HEK293T (cell line): ENCODE measurements at regions not wholly inside any gene's neighbourhood (a gene's known extent, or its start where the extent isn't known, plus 50 kb on each side); places are given as distances from the start of the nearest gene placed in this dataset.

Experiments
- CTCF ChIA-PET: fragments of 350-600 bp; formaldehyde crosslinking; extraction: SDS; loops from one replicate; lab custom pipeline; 2021; ENCODE audit warnings: antibody characterized with exemption, inconsistent platforms; lab: Yijun Ruan, JAX
- POLR2A ChIA-PET: fragments of 350-600 bp; formaldehyde crosslinking; extraction: SDS; loops from one replicate; lab custom pipeline; 2020; ENCODE audit warnings: antibody characterized with exemption, inconsistent platforms; lab: Yijun Ruan, JAX
- DNase-seq: peaks from one replicate; pipeline ENCODE4 v3.0.0; 2012; ENCODE audit warnings: mixed read lengths; ENCODE audit errors: extremely low spot score
- ARNT ChIP-seq: fragments of 450-650 bp; IDR thresholded peaks from 2 replicates; pipeline ENCODE4 v1.6.1; 2017; ENCODE audit warnings: mild to moderate bottlenecking
- BHLHE40 ChIP-seq: fragments of 450-650 bp; IDR thresholded peaks from 2 replicates; pipeline ENCODE4 v1.6.1; 2016; ENCODE audit warnings: mild to moderate bottlenecking, moderate library complexity, borderline replicate concordance
- CTBP1 ChIP-seq: fragments of 450-650 bp; IDR thresholded peaks from 2 replicates; pipeline ENCODE4 v1.6.1; 2016; ENCODE audit warnings: borderline replicate concordance
- ELF4 ChIP-seq: fragments of 450-650 bp; IDR thresholded peaks from 2 replicates; pipeline ENCODE4 v1.6.1; 2017; ENCODE audit warnings: antibody characterized with exemption
- FOXA1 ChIP-seq: fragments of 450-650 bp; IDR thresholded peaks from 2 replicates; pipeline ENCODE4 v1.6.1; 2016; ENCODE audit warnings: mild to moderate bottlenecking
- FOXK2 ChIP-seq: fragments of 450-650 bp; IDR thresholded peaks from 2 replicates; pipeline ENCODE4 v1.6.1; 2016; ENCODE audit warnings: mild to moderate bottlenecking
- FOXM1 ChIP-seq: fragments of 450-650 bp; IDR thresholded peaks from 2 replicates; pipeline ENCODE4 v1.6.1; 2017; ENCODE audit warnings: mild to moderate bottlenecking, borderline replicate concordance
- HDGF ChIP-seq: fragments of 450-650 bp; IDR thresholded peaks from 2 replicates; pipeline ENCODE4 v1.6.1; 2017; ENCODE audit warnings: antibody characterized with exemption, borderline replicate concordance
- L3MBTL2 ChIP-seq: fragments of 450-650 bp; conservative IDR thresholded peaks from 2 replicates; pipeline ENCODE4 v1.6.1; 2016; ENCODE audit warnings: mild to moderate bottlenecking
- LEF1 ChIP-seq: fragments of 450-650 bp; IDR thresholded peaks from 2 replicates; pipeline ENCODE4 v1.6.1; 2017; ENCODE audit warnings: mild to moderate bottlenecking, borderline replicate concordance
- NFRKB ChIP-seq: fragments of 450-650 bp; IDR thresholded peaks from 2 replicates; pipeline ENCODE4 v1.6.1; 2016; ENCODE audit warnings: mild to moderate bottlenecking, moderate library complexity
- SP1 ChIP-seq: fragments of 450-650 bp; IDR thresholded peaks from 2 replicates; pipeline ENCODE4 v1.6.1; 2017
- SUZ12 ChIP-seq: fragments of 450-650 bp; IDR thresholded peaks from 2 replicates; pipeline ENCODE4 v1.6.1; 2016; ENCODE audit warnings: mild to moderate bottlenecking
- TARDBP ChIP-seq: fragments of 450-650 bp; IDR thresholded peaks from 2 replicates; pipeline ENCODE4 v1.6.1; 2016
- ZNF384 ChIP-seq: fragments of 450-650 bp; IDR thresholded peaks from 2 replicates; pipeline ENCODE4 v1.6.1; 2016
- TF ChIP-seq, protein P1 (sequence below): fragments of 450-650 bp; IDR thresholded peaks from 2 replicates; pipeline ENCODE4 v1.6.1; 2016

DNA sequence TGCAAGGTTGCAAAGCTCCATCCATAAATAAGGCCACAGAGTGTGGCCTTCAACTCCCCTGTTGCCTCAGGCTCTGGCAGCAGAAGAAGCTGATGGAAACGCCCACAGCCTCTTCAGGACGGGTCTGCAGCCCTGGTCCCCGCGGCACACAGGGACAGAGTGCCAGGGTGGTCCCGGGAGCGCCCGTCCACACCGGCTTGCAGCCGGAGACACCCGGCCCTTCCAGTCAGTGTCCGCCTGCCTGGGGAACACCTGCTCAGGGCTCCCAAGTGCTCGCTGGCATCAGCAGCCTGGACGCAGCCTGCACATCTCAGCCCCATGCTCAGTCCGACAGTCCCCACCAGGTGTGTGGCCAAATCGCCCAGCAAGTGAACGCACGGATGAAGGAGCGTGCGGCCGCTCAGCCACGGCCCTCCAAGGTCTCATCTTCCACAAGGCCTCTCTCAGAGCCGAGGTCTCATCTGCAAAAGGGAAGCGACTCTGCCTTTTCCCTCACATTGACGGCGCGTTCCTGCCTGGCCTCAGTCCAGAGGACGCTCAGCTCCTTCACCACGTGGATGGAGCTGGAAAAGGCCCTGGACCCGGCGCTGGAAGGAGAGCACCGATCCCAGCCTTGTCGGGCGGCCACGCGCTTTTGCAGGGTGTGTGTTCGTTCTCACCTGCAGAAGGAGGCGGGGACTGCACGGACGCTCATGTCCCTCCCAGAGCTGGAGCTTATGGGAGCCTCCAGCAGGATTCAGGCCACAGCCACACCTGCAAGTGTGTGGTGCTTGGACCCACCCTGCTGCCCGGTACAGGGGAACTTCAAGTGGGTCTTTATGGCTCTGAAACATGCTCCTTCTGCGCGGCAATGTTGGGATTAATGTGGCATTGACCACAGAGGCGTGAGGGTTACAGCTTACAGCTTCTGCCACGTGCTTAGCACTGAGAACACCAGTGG lies 180.4 kb downstream of the DLL1 start:
- ChIA-PET CTCF (no interaction called here), POLR2A (no interaction called here)
- no peak for DNase-seq
- no peak for TF ChIP-seq CTBP1

DNA sequence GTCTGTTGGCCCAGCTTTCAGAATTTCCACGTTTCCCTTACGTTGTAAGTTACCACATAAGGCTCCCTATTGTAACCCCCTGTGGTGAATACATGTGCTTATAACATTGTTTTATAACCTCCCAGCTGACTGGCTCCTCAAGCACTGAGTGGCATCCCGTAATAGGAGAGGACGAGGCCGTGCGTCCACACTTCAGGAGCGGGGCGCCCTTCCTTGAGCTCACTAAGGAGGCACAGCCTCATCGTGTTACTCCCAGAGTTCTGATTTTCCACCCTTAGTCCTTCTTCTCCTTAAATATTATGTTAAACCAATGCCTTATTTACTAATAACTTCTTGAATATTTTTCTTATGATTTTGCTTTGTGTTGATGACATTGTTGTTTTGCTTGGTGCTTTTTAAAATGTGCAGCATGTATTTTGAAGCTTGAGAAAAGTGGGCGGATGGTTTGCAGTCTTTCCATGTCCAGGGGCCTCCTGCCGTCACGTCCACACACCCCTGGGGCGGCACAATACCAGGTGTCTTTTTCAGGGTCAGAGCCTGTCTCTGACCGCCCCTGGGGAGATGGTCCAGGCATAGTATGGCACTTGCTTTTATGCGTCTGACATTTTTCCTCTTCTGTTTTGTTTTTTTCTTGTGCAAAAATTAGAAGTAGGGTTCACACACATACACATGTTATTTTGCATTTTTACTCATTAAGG lies 181.8 kb downstream of the DLL1 start:
- DNase-seq: no peak
- ChIA-PET POLR2A (no interaction called here), CTCF (no interaction called here)
- TF ChIP-seq ZNF384 (no peak), SP1 (no peak), TARDBP (no peak), BHLHE40 (no peak), FOXM1 (no peak), HDGF (no peak)
- TF ChIP-seq, protein P1, sequence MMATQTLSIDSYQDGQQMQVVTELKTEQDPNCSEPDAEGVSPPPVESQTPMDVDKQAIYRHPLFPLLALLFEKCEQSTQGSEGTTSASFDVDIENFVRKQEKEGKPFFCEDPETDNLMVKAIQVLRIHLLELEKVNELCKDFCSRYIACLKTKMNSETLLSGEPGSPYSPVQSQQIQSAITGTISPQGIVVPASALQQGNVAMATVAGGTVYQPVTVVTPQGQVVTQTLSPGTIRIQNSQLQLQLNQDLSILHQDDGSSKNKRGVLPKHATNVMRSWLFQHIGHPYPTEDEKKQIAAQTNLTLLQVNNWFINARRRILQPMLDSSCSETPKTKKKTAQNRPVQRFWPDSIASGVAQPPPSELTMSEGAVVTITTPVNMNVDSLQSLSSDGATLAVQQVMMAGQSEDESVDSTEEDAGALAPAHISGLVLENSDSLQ: no peak

DNA sequence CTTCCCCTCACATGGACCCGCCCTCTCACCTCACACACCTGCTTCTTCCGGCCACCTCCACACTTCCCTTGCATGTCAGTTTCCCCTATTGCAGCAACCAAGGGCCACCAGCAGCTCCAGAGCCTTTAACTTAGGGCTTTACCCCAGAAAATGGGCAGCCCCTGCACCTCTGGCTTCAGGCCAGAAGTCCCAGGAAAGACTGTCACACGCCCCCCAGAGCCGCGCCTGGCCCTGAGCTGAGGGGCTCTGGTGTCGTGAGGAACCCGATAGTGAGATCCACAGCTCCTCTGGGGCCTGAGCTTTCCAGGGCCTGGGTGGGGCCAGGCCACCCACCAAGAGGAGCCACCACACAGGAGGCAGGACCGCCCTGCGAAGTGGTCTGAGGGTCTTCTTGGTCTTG lies 182.4 kb downstream of the DLL1 start:
- TF ChIP-seq ZNF384 (no peak), TARDBP (no peak), NFRKB (no peak), FOXA1 (no peak), SUZ12 (no peak), ELF4 (no peak), HDGF (no peak), L3MBTL2 (no peak)
- DNase-seq: no peak
- CTCF ChIA-PET: no interaction called here
- POLR2A ChIA-PET: no interaction called here

DNA sequence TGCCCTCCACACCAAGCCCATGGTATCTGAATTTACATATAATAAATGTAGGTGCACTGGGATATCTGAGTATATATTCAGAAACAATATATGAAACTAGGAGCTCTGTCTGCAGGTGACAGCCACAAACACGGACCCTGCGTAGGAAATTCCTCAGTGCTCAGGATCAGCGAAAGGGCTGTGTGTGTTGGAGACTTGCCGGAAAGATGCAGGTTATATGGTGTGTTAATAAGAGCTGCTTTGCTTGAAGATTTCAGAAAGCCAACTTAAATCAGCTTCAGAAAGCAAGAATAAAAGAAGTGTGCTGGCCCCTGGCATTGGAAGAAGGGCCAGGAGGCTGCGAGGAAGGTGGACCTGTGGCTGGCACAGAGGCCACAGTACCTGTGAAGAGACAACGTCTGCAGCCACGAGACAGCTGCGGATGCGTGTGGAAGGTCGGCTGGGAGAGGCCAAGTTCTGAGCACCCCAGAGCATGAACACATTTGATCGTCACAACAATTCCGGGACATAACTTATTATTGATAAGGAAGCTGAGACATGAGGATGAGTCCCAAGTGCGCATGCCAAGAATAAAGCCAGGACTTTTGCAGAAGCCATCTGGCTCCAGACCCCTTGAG lies 183.2 kb downstream of the DLL1 start:
- CTCF ChIA-PET: interaction anchor here (0.7 kb wide), 1 partner anchor 19 kb away, joined by 3 read pairs; no protein-coding TSS in a partner anchor

DNA sequence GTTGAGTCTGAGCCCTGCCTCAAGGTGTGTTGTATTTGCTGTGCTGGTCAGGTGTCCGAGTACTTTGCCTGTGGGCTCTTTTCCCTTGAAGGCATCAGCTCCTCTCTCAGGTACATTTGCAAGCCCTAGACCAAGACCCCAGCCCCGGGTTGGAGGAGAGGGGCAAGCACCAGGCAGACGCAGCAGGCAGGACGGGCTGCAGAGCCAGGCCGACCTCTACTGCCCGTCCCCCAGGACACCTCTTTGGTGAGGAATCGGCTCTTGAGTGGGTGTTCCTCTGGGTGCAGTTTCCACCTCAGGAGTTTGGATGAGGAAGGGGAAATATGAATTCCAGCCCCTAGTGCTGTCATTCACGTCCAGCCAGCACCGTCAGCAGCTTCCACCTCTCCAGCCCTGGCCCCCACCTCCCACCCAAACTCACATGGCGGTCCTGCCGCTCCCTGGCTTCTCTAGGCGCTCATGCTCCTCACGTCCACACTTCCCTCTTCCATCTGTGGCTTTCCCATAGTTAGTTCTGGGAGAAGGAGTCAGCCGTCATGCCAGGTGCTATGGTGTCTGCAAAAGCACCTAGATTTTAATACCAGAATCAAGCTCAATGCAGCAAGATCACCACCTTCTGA lies 183.9 kb downstream of the DLL1 start:
- ChIA-PET CTCF (no interaction called here), POLR2A (no interaction called here)
- no peak for TF ChIP-seq FOXK2
- no peak for TF ChIP-seq TARDBP
- TF ChIP-seq CTBP1: no peak
- TF ChIP-seq FOXM1: no peak
- TF ChIP-seq ZNF384: no peak
- TF ChIP-seq BHLHE40: no peak
- no peak for TF ChIP-seq NFRKB
- TF ChIP-seq, protein P1: no peak
- no peak for TF ChIP-seq ARNT
- TF ChIP-seq FOXA1: no peak
- DNase-seq: no peak

More for the DNA sequence above, 183.2 kb downstream of the DLL1 start:
- no peak for TF ChIP-seq LEF1
- TF ChIP-seq TARDBP: no peak
- no peak for TF ChIP-seq SP1
- no peak for TF ChIP-seq HDGF
- no peak for TF ChIP-seq ZNF384
- no peak for TF ChIP-seq NFRKB
- no peak for TF ChIP-seq BHLHE40
- TF ChIP-seq ELF4: no peak
- no peak for TF ChIP-seq CTBP1
- no peak for TF ChIP-seq ARNT
- TF ChIP-seq FOXA1: no peak
- no peak for TF ChIP-seq L3MBTL2
- TF ChIP-seq, protein P1: no peak
- TF ChIP-seq SUZ12: no peak
- no peak for TF ChIP-seq FOXK2
- no peak for TF ChIP-seq FOXM1
- DNase-seq: no peak
- POLR2A ChIA-PET: no interaction called here
